ENCODE measurements at regions not wholly inside any gene's neighbourhood (a gene's known extent, or its start where the extent isn't known, plus 50 kb on each side); places are given as distances from the start of the nearest gene placed in this dataset.
"Not testable (repeated sequence)": the region's sequence is repeated elsewhere in the genome, so short reads cannot be mapped to it uniquely, and the experiment has no call there.

DNA sequence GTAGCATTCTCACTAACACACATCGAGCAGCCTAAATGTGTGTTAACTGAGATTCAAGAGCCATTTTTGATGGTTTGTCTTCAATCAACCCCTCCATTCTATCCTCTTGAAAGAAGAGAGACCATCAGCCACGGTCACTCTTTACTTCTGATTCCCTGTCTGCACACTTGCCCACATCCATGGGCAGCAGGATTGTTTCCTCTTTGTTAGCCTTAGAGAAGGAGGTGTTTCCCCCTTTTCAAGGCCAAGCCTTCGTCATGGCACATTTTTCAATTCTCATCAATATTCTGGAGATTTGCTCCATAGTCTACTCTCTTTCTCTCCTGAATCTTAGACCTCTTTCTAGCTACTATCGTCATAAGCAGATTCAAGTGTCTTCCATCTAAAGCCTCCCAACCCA, 522.4 kb upstream of the NAALADL2 start:
- no peak for DNase-seq

DNA sequence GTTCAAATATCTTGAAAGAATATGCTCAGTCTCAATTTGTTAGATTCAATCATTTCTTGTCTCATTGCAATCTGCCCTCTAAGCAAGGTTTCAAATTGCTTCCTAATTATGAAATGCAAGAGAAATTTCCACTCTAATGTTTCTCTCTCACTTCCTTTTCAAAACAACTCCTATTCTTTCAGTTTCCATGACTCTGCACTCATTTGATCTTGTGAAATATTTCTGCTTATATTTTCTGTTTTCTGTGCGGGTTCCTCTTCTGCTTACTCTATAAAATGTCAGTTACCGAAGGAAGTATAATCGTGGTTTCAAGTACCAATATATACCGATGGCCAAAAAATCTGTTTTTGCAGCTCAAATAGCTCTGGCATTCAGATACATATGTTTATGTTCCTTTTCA, 521.9 kb upstream of the NAALADL2 start:
- no peak for DNase-seq

DNA sequence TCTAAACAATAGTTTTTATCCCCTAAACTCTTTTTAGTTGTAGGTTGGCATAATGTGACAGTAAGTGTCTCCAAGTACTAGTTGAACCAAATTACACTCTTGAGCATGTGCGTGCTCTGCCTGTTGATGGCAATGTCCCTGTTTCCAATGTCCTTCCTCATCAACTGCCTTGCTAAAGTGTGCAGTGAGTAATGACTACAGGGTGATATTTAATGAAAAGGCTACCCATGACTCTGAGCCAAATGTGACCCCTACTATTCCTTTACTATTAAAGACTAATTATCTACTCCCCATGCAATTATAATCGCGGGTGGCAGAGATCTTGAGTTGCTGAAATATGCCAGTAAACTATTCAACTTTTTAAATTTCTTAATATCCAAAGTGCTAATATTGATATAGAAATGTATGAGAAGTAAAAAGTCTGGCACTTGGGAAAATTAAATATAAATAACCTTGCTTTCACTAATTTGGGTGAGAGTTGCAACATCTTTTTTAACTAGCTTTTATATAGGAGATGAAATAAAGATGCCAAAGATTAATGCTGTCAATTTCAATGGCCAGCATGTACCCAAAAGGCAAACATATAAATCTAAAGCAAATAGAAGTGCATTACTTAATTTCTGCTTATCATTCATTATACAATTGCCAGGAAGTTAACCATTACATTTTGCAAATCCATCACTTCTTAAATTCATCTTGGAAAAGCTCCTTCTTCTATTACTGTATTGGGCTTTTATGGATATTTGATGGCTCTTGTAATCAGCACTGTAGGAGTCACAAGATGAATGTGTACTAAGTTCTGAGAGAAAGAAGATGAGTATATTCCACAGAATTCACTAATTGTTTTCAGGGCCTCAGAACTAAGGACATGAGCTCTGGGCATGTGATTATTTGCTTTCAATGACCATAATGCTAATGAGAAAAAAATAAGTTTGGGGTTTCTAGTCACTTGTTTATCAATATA, 518.2 kb upstream of the NAALADL2 start:
- no peak for DNase-seq

DNA sequence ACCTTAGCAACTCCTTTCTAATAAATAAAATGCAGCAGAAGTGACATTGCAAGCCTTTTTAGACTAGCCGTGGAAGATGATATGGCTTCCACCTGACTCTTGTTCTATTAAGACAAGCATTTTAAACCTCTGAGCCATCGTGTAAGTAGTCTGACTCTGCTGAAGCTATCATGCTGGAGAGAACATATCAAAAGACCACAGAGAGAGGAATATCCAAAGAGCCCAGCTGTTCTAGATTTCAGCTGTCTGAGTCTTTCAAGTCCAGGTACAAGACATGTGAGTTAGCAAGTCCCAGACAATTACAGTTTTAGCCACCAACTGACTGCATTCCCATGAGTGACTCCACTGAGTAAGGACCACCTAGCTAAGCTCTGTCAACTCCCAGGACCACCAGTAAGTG, 517.0 kb upstream of the NAALADL2 start:
- no peak for DNase-seq

DNA sequence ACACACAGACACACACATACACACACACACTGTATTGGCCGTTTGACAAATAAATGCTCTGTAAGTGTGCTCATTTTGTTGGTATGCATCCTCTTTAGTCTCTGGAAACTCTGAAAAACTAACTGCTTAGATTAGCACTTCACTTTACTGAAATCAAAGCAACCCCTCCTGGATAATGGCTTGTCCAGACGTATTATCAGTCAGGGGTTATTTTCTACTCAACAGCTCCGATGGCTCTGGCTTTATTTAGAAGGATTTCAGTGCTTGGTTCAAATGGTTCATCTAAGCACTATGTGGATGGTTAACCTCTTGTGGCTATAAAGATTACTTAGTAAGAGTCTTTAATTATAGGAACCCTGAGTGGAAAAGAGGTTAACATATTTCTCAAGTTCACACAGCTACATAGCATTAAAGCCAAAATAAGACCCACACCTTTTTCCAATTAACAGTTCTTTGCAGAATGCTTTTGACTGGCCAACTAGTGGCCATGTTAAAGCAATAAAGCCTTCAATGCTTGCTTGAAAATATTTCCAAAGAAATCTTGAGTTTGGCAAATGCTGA, 516.1 kb upstream of the NAALADL2 start:
- no peak for DNase-seq

DNA sequence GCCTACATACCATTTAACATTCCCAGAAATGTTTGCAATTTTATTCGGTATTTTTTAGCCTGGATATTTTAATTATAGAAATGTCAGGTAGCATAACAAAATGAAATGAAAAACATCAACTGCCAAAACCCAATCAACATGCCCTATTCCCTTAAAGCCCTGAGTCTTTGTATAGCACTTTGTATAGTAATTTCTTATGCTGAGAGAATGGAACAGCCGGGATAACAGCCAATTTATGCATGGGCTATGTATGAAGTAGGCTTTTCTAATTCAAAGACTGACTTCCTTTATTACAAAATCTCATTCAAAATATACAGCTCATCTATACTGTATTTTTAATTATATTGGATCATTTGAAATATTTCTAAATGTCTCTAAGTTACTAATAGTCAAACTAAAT, 513.0 kb upstream of the NAALADL2 start:
- no peak for DNase-seq

DNA sequence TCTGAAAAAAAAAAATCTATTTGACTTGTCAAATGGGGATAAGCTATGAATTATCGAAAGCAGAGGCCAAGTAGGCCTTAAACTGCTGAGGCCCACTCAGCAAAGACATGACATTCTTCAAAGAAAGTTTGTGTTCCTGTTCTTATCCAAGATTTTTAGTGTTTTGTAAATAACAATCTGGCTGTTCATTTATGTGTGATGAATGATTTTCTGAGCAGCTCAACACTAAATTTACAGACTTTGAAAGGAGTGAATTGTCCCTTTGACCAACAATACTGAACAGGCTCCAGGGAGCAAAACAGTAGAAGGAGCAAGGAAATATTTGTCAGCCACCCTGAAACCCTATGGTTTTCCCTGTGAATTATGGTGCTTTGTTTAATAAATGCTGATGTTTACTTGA, 512.6 kb upstream of the NAALADL2 start:
- DNase-seq: no peak

DNA sequence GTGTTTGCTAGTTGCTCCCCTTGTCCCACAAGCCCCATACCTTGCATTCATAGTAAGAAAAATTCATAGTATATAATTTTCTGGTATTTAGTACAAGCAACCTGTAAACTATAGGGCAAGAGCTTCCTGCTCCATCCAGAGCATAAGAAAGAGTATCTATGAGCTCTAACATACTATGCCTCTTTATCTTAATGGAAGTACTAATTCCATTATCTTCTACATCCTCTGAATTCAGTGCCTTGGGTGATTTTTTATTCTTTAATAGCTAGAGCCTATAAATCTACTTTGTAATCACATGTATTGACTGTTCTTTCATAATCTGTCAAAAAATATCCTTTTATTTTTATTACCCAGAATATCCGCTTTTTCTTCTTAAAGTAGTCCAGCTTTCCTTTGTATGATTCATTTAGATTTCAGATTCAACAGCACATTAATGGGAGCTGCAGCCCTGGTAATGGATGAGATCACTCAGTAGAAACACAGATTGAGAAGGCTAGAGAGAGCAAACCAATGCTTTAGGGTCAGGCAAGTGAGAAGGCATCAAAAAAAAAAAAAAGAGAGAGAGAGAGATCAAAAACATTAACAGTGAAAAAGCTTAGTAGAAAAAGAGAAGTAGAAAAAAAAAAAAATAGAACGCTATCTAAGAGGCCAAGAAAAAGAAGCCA, 511.5 kb upstream of the NAALADL2 start:
- no peak for DNase-seq

DNA sequence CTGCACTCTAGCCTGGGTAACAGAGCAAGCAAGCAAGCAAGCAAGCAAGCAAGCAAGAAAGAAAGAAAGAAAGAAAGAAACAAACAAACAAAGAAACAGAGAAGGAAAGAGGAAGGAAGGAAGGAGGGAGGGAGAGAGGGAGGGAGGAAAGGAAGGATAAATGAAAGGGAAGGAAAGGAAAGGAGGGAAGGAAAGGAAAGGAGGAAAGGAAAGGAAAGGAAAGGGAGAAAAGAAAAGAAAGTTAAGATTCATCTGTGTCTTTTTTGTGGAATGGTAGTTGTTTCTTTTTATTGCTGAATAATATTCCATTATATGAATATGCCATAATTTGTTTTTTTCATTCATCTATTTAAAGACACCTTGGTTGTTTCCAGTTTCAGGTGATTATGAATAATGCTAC, 506.9 kb upstream of the NAALADL2 start:
- DNase-seq: no peak

DNA sequence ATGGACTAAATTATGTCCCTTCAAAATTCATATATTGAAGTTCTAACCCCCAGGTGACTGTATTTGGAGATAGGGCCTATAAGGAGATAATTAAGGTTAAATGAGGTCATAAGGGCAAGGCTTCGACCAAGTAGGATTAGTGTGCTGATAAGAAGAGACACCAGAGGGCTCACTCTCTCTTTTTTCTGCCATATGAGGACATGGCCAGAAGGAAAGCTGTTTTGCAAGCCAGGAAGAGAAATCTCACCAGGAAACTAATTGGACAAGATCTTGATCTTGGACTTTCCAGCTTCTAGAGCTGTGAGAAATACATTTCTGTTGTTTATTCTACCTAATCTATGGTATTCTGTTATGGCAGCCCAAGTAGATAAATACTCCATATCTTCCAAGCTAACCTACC, 503.6 kb upstream of the NAALADL2 start:
- no peak for DNase-seq

DNA sequence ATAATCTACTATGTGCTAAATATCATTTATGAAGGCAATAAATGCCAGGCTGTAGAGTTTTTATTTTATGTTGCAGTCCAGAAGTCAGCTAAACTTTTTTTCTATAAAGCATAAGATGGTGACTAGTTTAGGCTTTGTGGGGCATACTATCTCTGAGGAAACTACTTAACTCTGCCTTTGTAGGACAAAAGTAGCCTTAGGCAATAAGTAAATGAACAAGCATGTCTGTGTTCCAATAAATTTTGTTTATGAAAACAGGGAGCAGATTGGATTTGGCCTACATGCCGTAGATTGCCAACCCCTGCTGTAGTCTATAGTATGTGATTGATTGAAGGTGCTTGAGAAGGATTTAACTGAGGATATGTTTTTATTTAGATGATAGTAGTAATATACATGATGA, 502.5 kb upstream of the NAALADL2 start:
- no peak for DNase-seq

DNA sequence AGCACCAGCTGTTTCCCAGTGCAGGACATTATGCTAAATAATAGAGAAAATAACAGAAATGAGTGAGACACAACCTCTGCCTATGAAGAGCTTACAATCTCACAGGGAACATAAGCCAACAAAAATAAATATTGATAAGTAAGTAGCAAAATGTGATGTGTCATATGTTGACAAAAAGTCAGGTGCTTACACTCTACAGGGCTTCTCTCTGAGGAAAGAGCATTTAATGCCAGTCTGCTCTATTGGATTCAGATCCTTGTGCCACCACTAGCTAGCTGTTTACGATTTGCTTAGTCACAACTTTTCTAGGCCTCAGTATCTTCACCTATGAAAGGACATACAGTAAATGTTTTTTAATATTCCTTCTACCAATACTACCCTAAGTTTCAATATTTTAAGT, 500.9 kb upstream of the NAALADL2 start:
- no peak for DNase-seq

DNA sequence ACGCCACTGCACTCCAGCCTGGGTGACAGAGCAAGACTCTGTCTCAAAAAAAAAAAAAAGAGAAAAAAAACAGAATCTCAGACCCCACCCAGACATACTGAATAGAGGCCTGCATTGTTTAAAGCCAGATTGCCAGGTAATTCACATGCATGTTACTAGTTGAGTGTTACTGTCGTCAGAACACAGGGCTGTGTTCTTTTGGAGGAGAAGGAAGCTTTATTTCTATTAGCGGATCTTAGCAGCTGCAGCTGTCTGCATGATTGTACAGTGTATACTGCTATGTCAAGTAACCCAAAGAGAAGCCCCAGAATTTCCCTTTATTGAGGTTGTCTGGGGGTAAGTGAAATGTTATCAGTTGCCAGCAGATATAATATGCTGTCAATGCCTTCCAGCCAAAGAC, 496.6 kb upstream of the NAALADL2 start:
- no peak for DNase-seq

DNA sequence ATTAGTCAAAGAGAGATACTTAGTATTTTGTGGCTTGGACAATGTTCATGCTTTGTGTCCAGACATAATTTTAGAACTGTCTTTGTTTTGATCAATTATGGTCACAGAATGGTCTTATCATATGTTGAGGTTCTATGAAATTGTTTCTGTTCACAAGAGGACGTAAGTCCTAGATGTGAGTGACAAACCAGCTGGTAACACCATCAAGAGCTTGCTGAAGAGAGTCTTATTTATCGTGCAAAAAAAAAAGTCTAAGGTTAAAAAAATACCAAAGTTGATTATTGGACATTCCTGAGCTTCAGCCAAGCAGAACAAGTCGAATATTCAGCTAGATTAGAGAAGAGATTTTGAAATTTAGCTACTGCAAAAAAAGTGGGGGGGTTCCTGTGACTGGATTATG, 495.9 kb upstream of the NAALADL2 start:
- no peak for DNase-seq

DNA sequence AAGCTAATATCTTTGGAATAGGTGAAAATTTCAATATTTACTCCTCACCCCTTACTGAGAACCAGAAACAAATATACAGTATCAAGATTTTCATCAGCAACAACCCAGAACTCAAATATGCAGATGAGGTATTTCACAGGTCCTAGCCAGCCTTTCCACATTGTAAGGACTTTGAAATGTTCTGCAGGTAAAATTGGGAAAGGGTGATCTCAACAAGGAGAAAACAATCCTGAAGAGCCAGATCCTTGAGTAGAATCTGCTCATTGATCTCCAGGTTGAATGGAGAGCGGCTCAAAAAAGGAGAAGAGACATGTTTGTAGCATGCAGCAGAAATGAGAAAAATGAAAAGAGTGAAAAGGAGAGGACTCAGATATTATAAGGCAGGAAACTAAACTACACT, 493.3 kb upstream of the NAALADL2 start:
- no peak for DNase-seq

DNA sequence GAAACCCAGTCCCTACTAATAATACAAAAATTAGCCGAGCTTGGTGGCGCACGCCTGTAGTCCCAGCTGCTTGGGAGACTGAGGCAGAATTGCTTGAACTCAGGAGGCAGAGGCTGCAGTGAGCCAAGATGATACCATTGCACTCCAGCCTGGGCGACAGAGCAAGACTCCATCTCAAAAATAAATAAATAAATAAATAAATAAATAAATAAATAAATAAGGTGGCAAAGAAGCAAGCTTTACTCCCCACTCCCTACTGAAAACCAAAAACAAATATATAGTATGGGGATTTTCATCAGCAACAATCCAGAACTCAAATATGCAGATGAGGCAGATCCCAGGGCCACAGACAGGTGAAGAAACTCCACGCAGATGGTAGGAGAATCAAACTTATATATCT, 492.2 kb upstream of the NAALADL2 start:
- DNase-seq: not testable (repeated sequence)

DNA sequence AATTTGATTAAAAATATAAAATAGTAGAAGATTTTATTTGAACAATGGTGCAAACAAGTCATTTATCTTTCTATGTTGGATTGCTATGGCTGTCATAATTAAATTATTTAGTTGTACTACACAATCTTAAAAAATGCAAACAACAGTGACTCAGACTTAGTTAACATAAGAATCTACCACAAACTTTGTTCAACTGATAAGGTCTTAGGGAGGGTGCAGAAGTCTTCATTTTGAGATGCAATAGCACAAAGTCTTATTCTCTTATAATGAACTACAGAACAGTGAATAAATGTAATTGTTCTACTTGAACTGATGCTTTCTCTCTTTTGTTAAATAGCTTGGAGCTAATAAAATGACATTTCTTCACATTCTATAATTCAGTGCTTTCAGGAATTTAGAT, 482.8 kb upstream of the NAALADL2 start:
- DNase-seq: no peak

DNA sequence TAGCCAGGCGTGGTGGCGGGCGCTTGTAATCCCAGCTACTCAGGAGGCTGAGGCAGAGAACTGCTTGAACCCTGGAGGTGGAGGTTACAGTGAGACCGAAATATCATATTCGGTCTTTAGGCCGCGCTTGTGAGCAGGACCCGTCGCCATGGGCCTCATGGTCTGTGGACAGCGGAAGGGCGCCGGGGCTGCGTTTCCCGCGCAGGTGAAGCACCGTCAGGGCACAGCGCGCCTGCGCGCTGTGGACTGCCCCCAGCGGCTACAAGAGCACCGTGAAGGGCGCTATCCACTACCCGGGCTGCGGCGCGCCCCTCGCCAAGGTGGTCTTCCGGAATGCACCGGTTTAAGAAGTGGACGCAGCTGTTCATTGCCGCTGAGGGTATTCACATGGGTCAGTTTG, 482.0 kb upstream of the NAALADL2 start:
- DNase-seq: no peak

DNA sequence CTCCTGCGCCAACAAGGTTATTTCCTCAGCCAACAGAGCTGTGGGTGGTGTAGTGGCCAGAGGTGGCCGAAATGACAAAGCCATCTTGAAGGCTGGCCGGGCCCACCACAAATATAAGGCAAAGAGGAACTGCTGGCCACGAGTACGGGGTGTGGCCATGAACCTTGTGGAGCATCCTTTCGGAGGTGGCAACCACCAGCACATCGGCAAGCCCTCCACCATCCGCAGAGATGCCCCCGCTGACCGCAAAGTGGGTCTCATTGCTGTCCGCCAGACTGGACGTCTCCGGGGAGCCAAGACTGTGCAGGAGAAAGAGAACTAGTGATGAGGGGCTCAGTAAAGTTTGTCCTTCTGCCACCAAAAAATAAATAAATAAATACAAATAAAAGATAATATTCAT, 481.4 kb upstream of the NAALADL2 start:
- no peak for DNase-seq

DNA sequence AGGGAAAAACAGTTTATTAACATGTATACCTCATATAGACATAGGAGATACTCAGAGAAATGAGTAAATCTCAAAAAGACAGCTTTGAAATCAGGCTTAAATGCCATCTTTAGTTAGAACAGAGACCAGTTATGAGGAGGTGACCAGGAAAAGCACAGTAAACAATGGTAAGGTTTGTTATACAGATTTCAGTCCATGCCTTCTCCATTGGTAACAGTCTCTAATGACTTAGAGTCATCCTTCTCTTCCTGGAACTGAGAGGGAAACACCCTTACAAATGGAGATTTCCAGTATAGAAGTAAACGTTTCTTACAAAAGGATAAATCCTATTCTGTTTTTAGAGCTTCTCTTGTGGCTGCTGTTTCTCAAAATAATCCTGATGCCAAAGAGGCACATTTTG, 476.3 kb upstream of the NAALADL2 start:
- DNase-seq: no peak

DNA sequence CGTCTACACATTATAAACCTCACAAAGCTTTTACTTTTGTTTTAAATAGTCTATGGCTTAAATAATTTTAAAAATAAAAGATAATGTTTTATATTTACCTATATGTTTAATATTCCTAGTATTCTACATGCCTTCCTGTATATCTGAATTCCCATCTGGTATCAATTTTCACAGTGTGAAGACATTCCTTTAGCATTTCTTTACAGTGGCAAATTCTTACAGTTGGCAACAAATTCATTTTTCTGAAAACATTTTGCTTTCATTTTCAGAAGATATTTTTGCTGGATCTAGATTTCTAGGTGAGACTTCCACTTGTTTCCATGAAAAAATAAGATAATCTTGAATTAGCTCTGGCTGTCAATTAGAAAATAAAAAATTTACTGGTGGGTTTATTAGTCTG, 471.4 kb upstream of the NAALADL2 start:
- no peak for DNase-seq

DNA sequence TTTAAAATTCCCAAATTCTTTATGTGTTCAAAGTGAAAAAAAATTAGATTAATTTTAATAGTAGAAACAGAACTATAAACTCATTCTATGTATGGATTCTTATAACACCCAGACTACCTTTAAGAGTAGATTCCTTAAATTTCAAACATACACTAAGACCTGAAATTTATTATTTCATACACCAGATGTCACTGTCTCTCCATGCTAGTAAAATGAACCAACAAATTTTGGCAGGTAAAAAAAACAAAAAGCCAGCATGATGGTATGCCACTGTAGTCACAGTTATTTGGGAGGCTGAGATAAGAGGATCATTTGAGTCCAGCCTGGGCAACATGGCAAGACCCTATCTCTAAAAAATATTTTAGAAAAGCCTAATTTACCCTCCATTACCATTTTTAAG, 461.3 kb upstream of the NAALADL2 start:
- no peak for DNase-seq

DNA sequence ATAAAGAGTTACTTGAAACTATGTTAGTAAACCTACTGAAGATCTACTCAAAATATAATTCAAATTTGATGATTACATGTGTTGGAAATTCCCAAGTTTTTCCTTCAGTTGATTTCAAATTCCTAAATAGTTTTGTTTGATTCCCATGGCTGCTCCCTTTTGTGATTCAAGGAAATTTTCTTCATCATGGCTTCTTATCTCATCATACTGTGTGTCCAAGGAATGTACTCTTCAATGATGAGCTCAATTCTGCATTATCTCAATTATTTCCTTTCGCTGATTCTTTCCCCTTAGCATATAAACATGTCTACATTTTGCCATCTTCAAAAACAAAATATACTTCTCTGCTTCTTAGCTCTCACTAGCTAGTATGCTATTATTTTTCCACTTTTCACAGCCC, 460.4 kb upstream of the NAALADL2 start:
- DNase-seq: no peak

DNA sequence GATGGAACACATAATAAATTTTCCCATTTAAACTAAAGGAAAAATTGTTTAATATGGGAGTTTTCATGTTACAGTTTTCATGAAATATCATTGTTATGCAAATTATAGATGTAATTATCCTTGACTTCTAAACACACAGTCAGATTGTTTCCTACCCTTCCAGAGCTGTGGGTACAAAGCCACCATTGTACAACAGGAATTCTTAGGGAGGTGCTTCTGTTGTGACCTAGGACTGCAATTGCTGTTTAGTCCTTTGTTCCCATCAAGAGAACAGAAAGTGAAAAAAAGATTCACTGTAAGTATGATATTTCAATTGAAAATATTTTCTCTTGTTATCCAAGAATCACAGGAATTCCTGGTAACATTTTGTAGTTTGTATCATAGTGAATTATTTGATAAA, 455.3 kb upstream of the NAALADL2 start:
- DNase-seq: no peak

All from CD4-positive, alpha-beta T cell treated with Interleukin-12 subunit alpha and Interleukin-12 subunit beta, for 1 hour (primary cell).